ENCODE measurements at regions not wholly inside any gene's neighbourhood (a gene's known extent, or its start where the extent isn't known, plus 50 kb on each side); places are given as distances from the start of the nearest gene placed in this dataset.

- no peak for TF ChIP-seq CTCF (IDR thresholded peaks at IDR 0.05)
- no peak for TF ChIP-seq POLR2A (IDR thresholded peaks at IDR 0.05)
Observed at GRCh38 chr5:14063691-14064090, 79.5 kb upstream of the TRIO start.

Data from transverse colon (tissue), 3 donors.